ENCODE measurements at regions not wholly inside any gene's neighbourhood (a gene's known extent, or its start where the extent isn't known, plus 50 kb on each side); places are given as distances from the start of the nearest gene placed in this dataset.

GRCh38 chr6:78435671-78436070 is 431.7 kb upstream of the IRAK1BP1 start:
- H3K4me3 ChIP-seq: no peak overlapping the region
- 82% methylated on average over 2 of the region's 2 CpGs for WGBS
- no peaks in the 10 kb centered on the region for H3K9me3 ChIP-seq
- no peaks in the 10 kb centered on the region for H3K4me1 ChIP-seq
- TF ChIP-seq POLR2AphosphoS5 (IDR thresholded peaks at IDR 0.05) (no peak), POLR2A (IDR thresholded peaks at IDR 0.05) (no peak), EP300 (IDR thresholded peaks at IDR 0.05) (no peak)
- TF ChIP-seq, protein P1, sequence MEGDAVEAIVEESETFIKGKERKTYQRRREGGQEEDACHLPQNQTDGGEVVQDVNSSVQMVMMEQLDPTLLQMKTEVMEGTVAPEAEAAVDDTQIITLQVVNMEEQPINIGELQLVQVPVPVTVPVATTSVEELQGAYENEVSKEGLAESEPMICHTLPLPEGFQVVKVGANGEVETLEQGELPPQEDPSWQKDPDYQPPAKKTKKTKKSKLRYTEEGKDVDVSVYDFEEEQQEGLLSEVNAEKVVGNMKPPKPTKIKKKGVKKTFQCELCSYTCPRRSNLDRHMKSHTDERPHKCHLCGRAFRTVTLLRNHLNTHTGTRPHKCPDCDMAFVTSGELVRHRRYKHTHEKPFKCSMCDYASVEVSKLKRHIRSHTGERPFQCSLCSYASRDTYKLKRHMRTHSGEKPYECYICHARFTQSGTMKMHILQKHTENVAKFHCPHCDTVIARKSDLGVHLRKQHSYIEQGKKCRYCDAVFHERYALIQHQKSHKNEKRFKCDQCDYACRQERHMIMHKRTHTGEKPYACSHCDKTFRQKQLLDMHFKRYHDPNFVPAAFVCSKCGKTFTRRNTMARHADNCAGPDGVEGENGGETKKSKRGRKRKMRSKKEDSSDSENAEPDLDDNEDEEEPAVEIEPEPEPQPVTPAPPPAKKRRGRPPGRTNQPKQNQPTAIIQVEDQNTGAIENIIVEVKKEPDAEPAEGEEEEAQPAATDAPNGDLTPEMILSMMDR (IDR thresholded peaks at IDR 0.05): no peak
- DNase-seq (ENCODE audit: low spot score in 2 of 2): no peak
- H3K27ac ChIP-seq: no peak overlapping the region
- no peaks in the 10 kb centered on the region for H3K27me3 ChIP-seq
- H3K36me3 ChIP-seq: no peaks in the 10 kb centered on the region

DNA sequence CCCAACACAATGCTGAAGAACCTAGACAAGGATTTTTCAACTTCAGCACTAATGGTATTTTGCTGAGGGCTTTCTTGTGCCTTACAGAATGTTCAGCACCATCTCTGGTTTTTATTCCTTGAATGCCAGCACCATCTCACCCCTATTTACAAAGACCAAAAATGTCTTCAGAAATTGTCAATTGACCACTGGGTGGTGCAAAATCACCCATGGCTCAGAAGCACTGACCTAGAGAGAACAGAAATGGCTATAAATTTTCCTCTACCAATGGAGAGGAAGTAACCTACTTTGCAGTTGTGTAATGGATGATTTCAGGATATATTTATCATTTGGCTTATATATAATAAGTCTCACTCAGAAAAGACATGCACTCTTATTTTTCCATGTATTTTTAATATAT is 431.0 kb upstream of the IRAK1BP1 start:
- H3K27me3 ChIP-seq: no peaks in the 10 kb centered on the region
- H3K36me3 ChIP-seq: no peaks in the 10 kb centered on the region
- H3K4me1 ChIP-seq: no peaks in the 10 kb centered on the region
- no peaks in the 10 kb centered on the region for H3K9me3 ChIP-seq
- TF ChIP-seq POLR2A (IDR thresholded peaks at IDR 0.05): no peak
- TF ChIP-seq POLR2AphosphoS5 (IDR thresholded peaks at IDR 0.05): no peak
- TF ChIP-seq, protein P1 (IDR thresholded peaks at IDR 0.05): no peak
- TF ChIP-seq EP300 (IDR thresholded peaks at IDR 0.05): no peak
- H3K27ac ChIP-seq: no peak overlapping the region
- H3K4me3 ChIP-seq: no peak overlapping the region
- no peak for DNase-seq (ENCODE audit: low spot score in 2 of 2)

DNA sequence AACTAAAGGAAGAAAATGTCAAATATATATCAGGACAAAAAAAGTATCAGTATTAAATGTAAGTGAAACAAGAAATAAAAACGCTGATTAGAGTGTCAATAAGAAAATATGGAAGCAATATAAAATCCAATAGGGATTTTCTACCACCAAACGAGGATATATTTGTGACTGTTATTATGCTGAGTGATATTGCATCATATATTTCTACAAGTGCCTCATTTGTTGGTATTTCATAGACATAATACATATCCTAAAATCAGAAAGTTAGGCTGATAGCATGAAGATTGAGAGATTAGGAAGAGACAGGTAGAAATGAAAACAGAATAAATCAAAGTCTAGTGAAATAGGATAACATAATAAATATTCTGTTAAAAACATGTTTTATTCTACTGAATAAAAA is 429.2 kb upstream of the IRAK1BP1 start:
- no peak for DNase-seq (ENCODE audit: low spot score in 2 of 2)
- H3K4me1 ChIP-seq: no peaks in the 10 kb centered on the region
- no peak overlapping the region for H3K4me3 ChIP-seq
- TF ChIP-seq POLR2AphosphoS5 (IDR thresholded peaks at IDR 0.05) (no peak), EP300 (IDR thresholded peaks at IDR 0.05) (no peak), POLR2A (IDR thresholded peaks at IDR 0.05) (no peak)
- TF ChIP-seq, protein P1 (IDR thresholded peaks at IDR 0.05): no peak
- 79% methylated on average over 2 of the region's 2 CpGs for WGBS
- H3K27ac ChIP-seq: no peak overlapping the region
- no peaks in the 10 kb centered on the region for H3K36me3 ChIP-seq
- no peaks in the 10 kb centered on the region for H3K27me3 ChIP-seq
- no peaks in the 10 kb centered on the region for H3K9me3 ChIP-seq

GRCh38 chr6:78460711-78461110 is 406.6 kb upstream of the IRAK1BP1 start:
- H3K4me3 ChIP-seq: no peak overlapping the region
- WGBS: 83% methylated on average over 3 of the region's 3 CpGs
- no peak overlapping the region for H3K27ac ChIP-seq
- DNase-seq (ENCODE audit: low spot score in 2 of 2): no peak
- H3K27me3 ChIP-seq: no peaks in the 10 kb centered on the region
- no peaks in the 10 kb centered on the region for H3K9me3 ChIP-seq
- no peaks in the 10 kb centered on the region for H3K4me1 ChIP-seq
- TF ChIP-seq POLR2A (IDR thresholded peaks at IDR 0.05) (no peak), EP300 (IDR thresholded peaks at IDR 0.05) (no peak), POLR2AphosphoS5 (IDR thresholded peaks at IDR 0.05) (no peak)
- TF ChIP-seq, protein P1 (IDR thresholded peaks at IDR 0.05): no peak
- no peaks in the 10 kb centered on the region for H3K36me3 ChIP-seq

- H3K4me3 ChIP-seq: no peak overlapping the region
- DNase-seq (ENCODE audit: low spot score in 2 of 2): no peak
- no peak overlapping the region for H3K27ac ChIP-seq
- no peaks in the 10 kb centered on the region for H3K9me3 ChIP-seq
- TF ChIP-seq POLR2A (IDR thresholded peaks at IDR 0.05): no peak
- TF ChIP-seq, protein P1 (IDR thresholded peaks at IDR 0.05): no peak
- no peak for TF ChIP-seq POLR2AphosphoS5 (IDR thresholded peaks at IDR 0.05)
- TF ChIP-seq EP300 (IDR thresholded peaks at IDR 0.05): no peak
- H3K36me3 ChIP-seq: no peaks in the 10 kb centered on the region
- WGBS: 89% methylated on average over 10 of the region's 10 CpGs
- H3K27me3 ChIP-seq: no peaks in the 10 kb centered on the region
- H3K4me1 ChIP-seq: no peaks in the 10 kb centered on the region
Measured at GRCh38 chr6:78462728-78463127, 404.6 kb upstream of the IRAK1BP1 start.

Measured in suprapubic skin (tissue), 4 donors.